IMR-90 (cell line): ENCODE measurements at regions not wholly inside any gene's neighbourhood (a gene's known extent, or its start where the extent isn't known, plus 50 kb on each side); places are given as distances from the start of the nearest gene placed in this dataset.
"Not testable (repeated sequence)": the region's sequence is repeated elsewhere in the genome, so short reads cannot be mapped to it uniquely, and the experiment has no call there.

Source experiments
- ATAC-seq: fragments of 200-7000 bp; cut with Tn5 transposase; 2 replicates; pipeline ENCODE4 v1.9.1; 2020; ENCODE audit warnings: low read depth, mild to moderate bottlenecking, moderate library complexity
- BruUV-seq: library from RNA; stranded (reverse); fragments of 400-500 nt; replicated peaks from 2 replicates; lab custom pipeline; 2021; lab: Mats Ljungman, UMichigan
- CTCF ChIA-PET: fragments of 300-600 bp; formaldehyde crosslinking; extraction: SDS; loops from one replicate; lab custom pipeline; 2021; ENCODE audit warnings: antibody characterized with exemption; lab: Yijun Ruan, JAX
- POLR2A ChIA-PET: fragments of 300-600 bp; sonication (Branson Sonifier 250); formaldehyde crosslinking; loops from one replicate; lab custom pipeline; 2022; ENCODE audit warnings: antibody characterized with exemption; ENCODE audit not compliant: unreplicated experiment; lab: Charles Lee
- DNase-seq: peaks from one replicate; pipeline ENCODE4 v3.0.0; 2013
- H2AFZ ChIP-seq: replicated peaks from 2 replicates; pipeline ENCODE3; 2013; ENCODE audit warnings: low read length, mild to moderate bottlenecking; ENCODE audit not compliant: poor library complexity
- H2AK5ac ChIP-seq: 2 replicates; pipeline ENCODE4 v1.6.1; 2013; ENCODE audit warnings: low read depth, low read length, inconsistent platforms
- H2AK9ac ChIP-seq: replicated peaks from 2 replicates; pipeline ENCODE3; 2013; ENCODE audit warnings: mild to moderate bottlenecking, low read depth, low read length, moderate library complexity; ENCODE audit not compliant: poor library complexity
- H2BK120ac ChIP-seq: 2 replicates; pipeline ENCODE4 v1.6.1; 2013; ENCODE audit warnings: low read depth, low read length, inconsistent platforms
- H2BK15ac ChIP-seq: 3 replicates; pipeline ENCODE4 v1.6.1; 2013; ENCODE audit warnings: low read depth, low read length, inconsistent platforms
- H2BK20ac ChIP-seq: 2 replicates; pipeline ENCODE4 v1.6.1; 2013; ENCODE audit warnings: low read depth, mild to moderate bottlenecking, inconsistent platforms, low read length, moderate library complexity
- H2BK5ac ChIP-seq: 2 replicates; pipeline ENCODE4 v1.6.1; 2013; ENCODE audit warnings: mild to moderate bottlenecking, low read depth, low read length, inconsistent platforms; ENCODE audit not compliant: poor library complexity, severe bottlenecking
- H3K14ac ChIP-seq: replicated peaks from 2 replicates; pipeline ENCODE4 v1.6.1; 2013; ENCODE audit warnings: low read depth, low read length, inconsistent platforms
- H3K18ac ChIP-seq: 2 replicates; pipeline ENCODE4 v1.6.1; 2013; ENCODE audit warnings: low read depth, low read length, control low read depth
- H3K23ac ChIP-seq: 2 replicates; pipeline ENCODE4 v1.6.1; 2013; ENCODE audit warnings: low read depth, low read length, inconsistent platforms
- H3K27ac ChIP-seq: 2 replicates; pipeline ENCODE4 v1.5.1; 2013; ENCODE audit warnings: mild to moderate bottlenecking, control low read depth, low read length; ENCODE audit not compliant: insufficient read depth
- H3K27me3 ChIP-seq: 2 replicates; pipeline ENCODE4 v1.6.1; 2013; ENCODE audit warnings: low read length; ENCODE audit not compliant: control insufficient read depth, insufficient read depth
- H3K36me3 ChIP-seq: 2 replicates; pipeline ENCODE4 v1.6.1; 2013; ENCODE audit warnings: low read length, mixed read lengths; ENCODE audit not compliant: control insufficient read depth, insufficient read depth
- H3K4ac ChIP-seq: 2 replicates; pipeline ENCODE4 v1.6.1; 2013; ENCODE audit warnings: low read depth, low read length, inconsistent platforms
- H3K4me1 ChIP-seq: 2 replicates; pipeline ENCODE4 v1.6.1; 2013; ENCODE audit warnings: low read length, mixed read lengths; ENCODE audit not compliant: control insufficient read depth, insufficient read depth
- H3K4me2 ChIP-seq: 2 replicates; pipeline ENCODE4 v1.6.1; 2013; ENCODE audit warnings: low read depth, mild to moderate bottlenecking, control low read depth, low read length, moderate library complexity
- H3K4me3 ChIP-seq: 2 replicates; pipeline ENCODE4 v1.5.1; 2013; ENCODE audit warnings: low read depth, mild to moderate bottlenecking, control low read depth, low read length, moderate library complexity; ENCODE audit not compliant: insufficient read depth
- H3K56ac ChIP-seq: 2 replicates; pipeline ENCODE4 v1.6.1; 2013; ENCODE audit warnings: low read length, inconsistent platforms; ENCODE audit not compliant: insufficient read depth; ENCODE audit errors: extremely low read depth
- H3K79me1 ChIP-seq, 2 experiments: 2 replicates each; pipeline ENCODE4 v1.6.1; 2013; ENCODE audit warnings: low read length in 2 of 2, inconsistent platforms in 1 of 2, low read depth in 1 of 2
- H3K9ac ChIP-seq: 2 replicates; pipeline ENCODE4 v1.6.1; 2013; ENCODE audit warnings: low read depth, low read length, control low read depth
- H3K9me1 ChIP-seq: 2 replicates; pipeline ENCODE4 v1.6.1; 2013; ENCODE audit warnings: low read length, inconsistent platforms; ENCODE audit not compliant: insufficient read depth
- H3K9me3 ChIP-seq: 2 replicates; pipeline ENCODE4 v1.6.1; 2013; ENCODE audit warnings: low read length; ENCODE audit not compliant: control insufficient read depth, insufficient read depth
- H4K20me1 ChIP-seq: 2 replicates; pipeline ENCODE4 v1.6.1; 2013; ENCODE audit warnings: low read length, inconsistent platforms; ENCODE audit not compliant: insufficient read depth
- H4K5ac ChIP-seq: 2 replicates; pipeline ENCODE4 v1.6.1; 2013; ENCODE audit warnings: mild to moderate bottlenecking, low read depth, low read length, control low read depth
- H4K8ac ChIP-seq, 2 experiments: 2 replicates each; pipeline ENCODE4 v1.6.1; 2013; ENCODE audit warnings: low read depth in 2 of 2, low read length in 2 of 2, control low read depth in 1 of 2, inconsistent platforms in 1 of 2
- H4K91ac ChIP-seq: 2 replicates; pipeline ENCODE4 v1.6.1; 2013; ENCODE audit warnings: low read depth, low read length, inconsistent platforms; ENCODE audit not compliant: insufficient read depth
- WGBS, 2 experiments: methylation state at CpG; one replicate each; pipeline versions ENCODE4 v1.1.5 to v1.1.7; 2013; ENCODE audit warnings: missing lambda C conversion rate in 2 of 2; ENCODE audit not compliant: insufficient read length in 1 of 2; ENCODE audit errors: extremely low coverage in 2 of 2; 5-methylcytosine and 5-hydroxymethylcytosine counted together
- dilution Hi-C: fragments of 300-500 bp; cut with HindIII; formaldehyde crosslinking; loops from one replicate; pipeline ENCODE4 v1.14.3; 2018; ENCODE audit warnings: low sequenced_read_pairs; ENCODE audit not compliant: unreplicated experiment
- in situ Hi-C: fragments of 300-500 bp; cut with MboI; formaldehyde crosslinking; loops from 3 replicates; pipeline ENCODE4 v1.14.3; 2019; ENCODE audit warnings: low sequenced_read_pairs, inconsistent platforms, mixed read lengths
- intact Hi-C: fragments of 100-400 bp; cut with micrococcal nuclease; formaldehyde crosslinking; loops from 2 replicates; pipeline ENCODE4 v1.10.0; 2022

- WGBS, 2 experiments, result no CpG with 5 or more reads among the region's 2 CpGs
- POLR2A ChIA-PET, CTCF ChIA-PET: not testable (repeated sequence)
Observed at GRCh38 chr17:20855910-20856470, 186.8 kb downstream of the USP22 start.

GRCh38 chr17:20866444-20867209 lies 176.2 kb downstream of the USP22 start:
- H3K4ac ChIP-seq, H3K79me1 ChIP-seq, intact Hi-C loops, CTCF ChIA-PET, H3K9me1 ChIP-seq, H2AFZ ChIP-seq, BruUV-seq, H2BK5ac ChIP-seq, H3K4me3 ChIP-seq, H2BK120ac ChIP-seq, H3K27ac ChIP-seq, POLR2A ChIA-PET, H3K18ac ChIP-seq, H3K23ac ChIP-seq, H3K9ac ChIP-seq, DNase-seq, H3K56ac ChIP-seq, dilution Hi-C loops, H4K91ac ChIP-seq, H4K8ac ChIP-seq, H2AK9ac ChIP-seq, H2BK20ac ChIP-seq, H4K5ac ChIP-seq, H2BK15ac ChIP-seq, H3K9me3 ChIP-seq, H3K4me1 ChIP-seq, H3K27me3 ChIP-seq, in situ Hi-C loops, H3K4me2 ChIP-seq, ATAC-seq, H3K14ac ChIP-seq, H4K20me1 ChIP-seq, H3K36me3 ChIP-seq, H2AK5ac ChIP-seq: not testable (repeated sequence)
- no CpG with 5 or more reads among the region's 17 CpGs for WGBS, 2 experiments

More at GRCh38 chr17:20855910-20856470, 186.8 kb downstream of the USP22 start:
- H2AFZ ChIP-seq, H3K4me2 ChIP-seq, dilution Hi-C loops, H3K56ac ChIP-seq, H3K4me1 ChIP-seq, DNase-seq, H2BK20ac ChIP-seq, H3K4ac ChIP-seq, H3K18ac ChIP-seq, H4K8ac ChIP-seq, H3K9ac ChIP-seq, H4K20me1 ChIP-seq, H2AK9ac ChIP-seq, H3K23ac ChIP-seq, H2AK5ac ChIP-seq, H3K14ac ChIP-seq, H3K9me3 ChIP-seq, H3K36me3 ChIP-seq, H2BK5ac ChIP-seq, ATAC-seq, H3K4me3 ChIP-seq, H2BK120ac ChIP-seq, H3K79me1 ChIP-seq, in situ Hi-C loops, H3K9me1 ChIP-seq, H3K27ac ChIP-seq, BruUV-seq, H4K91ac ChIP-seq, H4K5ac ChIP-seq, H2BK15ac ChIP-seq: not testable (repeated sequence)
- peaks cover 18% of the 10 kb centered on the region for H3K27me3 ChIP-seq
- intact Hi-C loops, result loop anchor here (10.0 kb wide), 1 partner anchor 49 kb away; no protein-coding TSS in a partner anchor
